ENCODE measurements at regions not wholly inside any gene's neighbourhood (a gene's known extent, or its start where the extent isn't known, plus 50 kb on each side); places are given as distances from the start of the nearest gene placed in this dataset.

DNA sequence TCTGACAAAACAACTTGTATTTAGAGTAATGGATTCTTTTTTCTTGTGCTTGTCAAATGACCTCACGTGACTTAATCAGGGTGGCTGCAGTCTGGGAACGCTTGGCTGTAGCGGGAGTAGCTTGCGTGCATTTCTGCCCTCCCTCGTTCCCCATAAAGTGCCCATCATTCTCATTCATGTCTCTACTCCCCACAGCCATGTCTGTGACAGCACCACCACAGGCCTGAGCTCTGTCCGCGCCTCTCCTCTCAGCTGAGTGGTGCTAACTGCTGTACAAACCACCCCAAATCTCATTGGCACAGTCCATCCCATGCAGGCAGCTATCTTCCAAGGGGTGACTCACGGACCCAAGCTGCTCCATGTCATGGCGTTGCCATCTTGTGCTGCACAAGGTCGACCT, 161.7 kb downstream of the TSN start:
- Histone ChIP-seq H3F3A (ENCODE audit: insufficient read depth) (no peaks in the 10 kb centered on the region), H3K9me2 (ENCODE audit: insufficient read depth) (no peaks in the 10 kb centered on the region), H3K4me1 (ENCODE audit: insufficient read depth) (no peaks in the 10 kb centered on the region), H3K9ac (no peak overlapping the region), H3K9me3 (ENCODE audit: low read depth) (no peaks in the 10 kb centered on the region), H3K27me3 (replicated peaks; ENCODE audit: insufficient read depth) (no peaks in the 10 kb centered on the region), H2AFZ (no peak overlapping the region), H3K4me3 (no peak overlapping the region), H4K20me1 (ENCODE audit: insufficient read depth) (no peaks in the 10 kb centered on the region), H3K36me3 (ENCODE audit: low read depth) (no peaks in the 10 kb centered on the region), H3K27ac (no peak overlapping the region), H3K4me2 (ENCODE audit: unreplicated experiment) (no peak overlapping the region), H3K79me2 (ENCODE audit: insufficient read depth) (peaks cover 19% of the 10 kb centered on the region)
- DNase-seq: no peak
- TF ChIP-seq EZH2 (IDR thresholded peaks at IDR 0.05; ENCODE audit: insufficient read depth, poor library complexity, severe bottlenecking): no peak
- no peak for TF ChIP-seq EZH2phosphoT487 (IDR thresholded peaks at IDR 0.05; ENCODE audit: insufficient read depth, low read depth)
- WGBS, 2 experiments (ENCODE audit: low coverage in 1 of 2, low lambda C conversion rate in 2 of 2, missing lambda C conversion rate in 2 of 2): 70 to 73% methylated on average over 9 to 10 of the region's 10 CpGs
- in situ Hi-C loops (cut with MboI): no loop called here

GRCh38 chr2:121918231-121918630, 162.8 kb downstream of the TSN start:
- WGBS, 2 experiments (ENCODE audit: low coverage in 1 of 2, low lambda C conversion rate in 2 of 2, missing lambda C conversion rate in 2 of 2): 86 to 88% methylated on average over 2 of the region's 2 CpGs
- Histone ChIP-seq H3K27ac (no peak overlapping the region), H3K9ac (no peak overlapping the region), H3K27me3 (replicated peaks; ENCODE audit: insufficient read depth) (no peaks in the 10 kb centered on the region), H3K9me3 (ENCODE audit: low read depth) (no peaks in the 10 kb centered on the region), H3K36me3 (ENCODE audit: low read depth) (no peaks in the 10 kb centered on the region), H3F3A (ENCODE audit: insufficient read depth) (peaks cover 3% of the 10 kb centered on the region; the same call in 1 of the 2 replicates), H3K4me2 (ENCODE audit: unreplicated experiment) (no peak overlapping the region), H2AFZ (no peak overlapping the region), H3K79me2 (ENCODE audit: insufficient read depth) (peaks cover 16% of the 10 kb centered on the region), H3K9me2 (ENCODE audit: insufficient read depth) (no peaks in the 10 kb centered on the region), H3K4me1 (ENCODE audit: insufficient read depth) (no peaks in the 10 kb centered on the region), H3K4me3 (no peak overlapping the region), H4K20me1 (ENCODE audit: insufficient read depth) (no peaks in the 10 kb centered on the region)
- in situ Hi-C loops (cut with MboI): no loop called here
- DNase-seq: no peak
- TF ChIP-seq EZH2phosphoT487 (IDR thresholded peaks at IDR 0.05; ENCODE audit: insufficient read depth, low read depth) (no peak), EZH2 (IDR thresholded peaks at IDR 0.05; ENCODE audit: insufficient read depth, poor library complexity, severe bottlenecking) (no peak)

DNA sequence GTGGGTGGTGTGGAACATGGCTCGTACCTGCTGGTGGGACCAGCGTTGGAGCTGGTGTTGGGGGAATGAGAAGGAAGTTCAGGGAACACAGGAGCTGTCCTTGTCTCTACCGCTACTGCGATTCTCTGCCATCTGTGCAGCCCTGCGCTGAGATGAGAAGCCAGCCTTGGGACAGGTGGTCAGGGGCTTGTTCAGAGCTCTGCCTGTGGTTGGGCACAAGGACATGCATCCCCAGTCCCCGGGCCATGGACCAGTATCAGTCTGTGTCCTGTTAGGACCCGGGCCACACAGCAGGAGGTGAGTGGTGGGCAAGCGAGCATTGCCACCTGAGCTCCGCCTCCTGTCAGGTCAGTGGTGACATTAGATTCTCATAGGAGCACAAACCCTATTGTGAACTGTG, 164.4 kb downstream of the TSN start:
- Histone ChIP-seq H2AFZ (no peak overlapping the region), H3K4me1 (ENCODE audit: insufficient read depth) (no peaks in the 10 kb centered on the region), H4K20me1 (ENCODE audit: insufficient read depth) (no peaks in the 10 kb centered on the region), H3F3A (ENCODE audit: insufficient read depth) (peaks cover 7% of the 10 kb centered on the region; the same call in 1 of the 2 replicates), H3K9me2 (ENCODE audit: insufficient read depth) (no peaks in the 10 kb centered on the region), H3K79me2 (ENCODE audit: insufficient read depth) (0 out of 2 replicates have a peak, but pooled peaks cover 9% of the 10 kb centered on the region), H3K9me3 (ENCODE audit: low read depth) (no peaks in the 10 kb centered on the region), H3K4me2 (ENCODE audit: unreplicated experiment) (no peak overlapping the region), H3K27me3 (replicated peaks; ENCODE audit: insufficient read depth) (no peaks in the 10 kb centered on the region), H3K4me3 (no peak overlapping the region), H3K9ac (no peak overlapping the region), H3K27ac (no peak overlapping the region), H3K36me3 (ENCODE audit: low read depth) (no peaks in the 10 kb centered on the region)
- TF ChIP-seq EZH2 (IDR thresholded peaks at IDR 0.05; ENCODE audit: insufficient read depth, poor library complexity, severe bottlenecking): no peak
- no peak for TF ChIP-seq EZH2phosphoT487 (IDR thresholded peaks at IDR 0.05; ENCODE audit: insufficient read depth, low read depth)
- DNase-seq: no peak
- 82 to 93% methylated on average over 9 of the region's 9 CpGs for WGBS, 2 experiments (ENCODE audit: low coverage in 1 of 2, low lambda C conversion rate in 2 of 2, missing lambda C conversion rate in 2 of 2)
- in situ Hi-C loops (cut with MboI): no loop called here

DNA sequence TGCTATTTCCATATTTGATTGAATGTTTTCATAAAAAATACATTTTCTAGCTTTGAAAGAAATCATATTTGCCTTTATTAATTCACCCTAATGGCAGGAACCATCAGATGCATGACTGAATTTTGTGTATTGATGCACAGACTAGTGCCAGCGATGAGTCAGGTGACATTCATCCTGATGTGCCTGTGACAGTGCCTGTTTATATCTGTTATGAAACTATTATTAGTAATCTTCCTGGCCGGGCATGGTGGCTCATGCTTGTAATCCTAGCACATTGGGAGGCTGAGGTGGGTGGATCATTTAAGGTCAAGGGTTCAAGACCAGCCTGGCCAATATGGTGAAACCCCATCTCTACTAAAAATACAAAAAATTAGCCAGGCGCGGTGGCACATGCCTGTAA, 170.0 kb downstream of the TSN start:
- WGBS, 2 experiments (ENCODE audit: low coverage in 1 of 2, low lambda C conversion rate in 2 of 2, missing lambda C conversion rate in 2 of 2): 68% methylated on average over 4 of the region's 4 CpGs
- peaks cover 16% of the 10 kb centered on the region; the same call in 1 of the 2 replicates for H3F3A ChIP-seq (ENCODE audit: insufficient read depth)
- no peaks in the 10 kb centered on the region for H3K9me2 ChIP-seq (ENCODE audit: insufficient read depth)
- no peaks in the 10 kb centered on the region for H3K36me3 ChIP-seq (ENCODE audit: low read depth)
- in situ Hi-C loops (cut with MboI): no loop called here
- no peak overlapping the region for H3K9ac ChIP-seq
- 0 out of 2 replicates have a peak, but pooled peaks cover 4% of the 10 kb centered on the region for H3K79me2 ChIP-seq (ENCODE audit: insufficient read depth)
- DNase-seq: peak; percentile 41
- no peaks in the 10 kb centered on the region; the same call in 1 of the 2 replicates for H4K20me1 ChIP-seq (ENCODE audit: insufficient read depth)
- H3K27me3 ChIP-seq (replicated peaks; ENCODE audit: insufficient read depth): no peaks in the 10 kb centered on the region
- H3K4me3 ChIP-seq: no peak overlapping the region
- H2AFZ ChIP-seq: no peak overlapping the region
- H3K4me1 ChIP-seq (ENCODE audit: insufficient read depth): no peaks in the 10 kb centered on the region
- H3K4me2 ChIP-seq (ENCODE audit: unreplicated experiment): no peak overlapping the region
- no peak overlapping the region for H3K27ac ChIP-seq
- no peak for TF ChIP-seq EZH2phosphoT487 (IDR thresholded peaks at IDR 0.05; ENCODE audit: insufficient read depth, low read depth)
- no peaks in the 10 kb centered on the region for H3K9me3 ChIP-seq (ENCODE audit: low read depth)

DNA sequence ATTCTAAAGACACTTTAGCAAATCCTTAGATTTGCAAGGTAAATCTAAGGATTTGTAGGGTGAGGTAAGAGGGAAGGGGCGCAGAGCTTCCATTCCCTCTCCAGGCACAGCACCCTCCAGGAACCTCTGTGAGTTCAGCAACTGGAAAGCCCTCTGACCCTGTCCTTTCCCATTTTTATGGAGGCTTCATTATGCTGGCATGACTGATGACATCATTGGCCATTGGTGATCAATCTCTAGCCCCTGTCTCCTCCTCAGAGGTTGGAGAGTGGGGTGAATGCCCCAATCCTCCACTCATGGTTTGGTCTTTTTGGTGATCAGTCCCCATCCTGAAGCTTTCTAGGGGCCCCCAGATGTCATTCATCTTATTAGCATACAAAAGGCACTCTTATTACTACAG, 187.8 kb downstream of the TSN start:
- no peaks in the 10 kb centered on the region for H3K79me2 ChIP-seq (ENCODE audit: insufficient read depth)
- TF ChIP-seq EZH2phosphoT487 (IDR thresholded peaks at IDR 0.05; ENCODE audit: insufficient read depth, low read depth) (no peak), EZH2 (IDR thresholded peaks at IDR 0.05; ENCODE audit: insufficient read depth, poor library complexity, severe bottlenecking) (no peak)
- no peaks in the 10 kb centered on the region for H3K9me3 ChIP-seq (ENCODE audit: low read depth)
- H3K9me2 ChIP-seq (ENCODE audit: insufficient read depth): no peaks in the 10 kb centered on the region
- WGBS, 2 experiments (ENCODE audit: low coverage in 1 of 2, low lambda C conversion rate in 2 of 2, missing lambda C conversion rate in 2 of 2): 88 to 100% methylated on average over 1 of the region's 1 CpG
- no peaks in the 10 kb centered on the region for H3K27me3 ChIP-seq (replicated peaks; ENCODE audit: insufficient read depth)
- peaks cover 24% of the 10 kb centered on the region for H3F3A ChIP-seq (ENCODE audit: insufficient read depth)
- DNase-seq: no peak
- no peaks in the 10 kb centered on the region for H4K20me1 ChIP-seq (ENCODE audit: insufficient read depth)
- in situ Hi-C loops (cut with MboI): no loop called here
- H3K4me2 ChIP-seq (ENCODE audit: unreplicated experiment): peak overlapping the region; percentile 58
- no peak overlapping the region for H2AFZ ChIP-seq
- peaks cover 24% of the 10 kb centered on the region for H3K4me1 ChIP-seq (ENCODE audit: insufficient read depth)
- H3K4me3 ChIP-seq: no peak overlapping the region
- H3K27ac ChIP-seq: peak overlapping the region; percentile 86
- no peak overlapping the region for H3K9ac ChIP-seq
- no peaks in the 10 kb centered on the region for H3K36me3 ChIP-seq (ENCODE audit: low read depth)
